Sciatic nerve (tissue), 2 donors: ENCODE measurements at regions not wholly inside any gene's neighbourhood (a gene's known extent, or its start where the extent isn't known, plus 50 kb on each side); places are given as distances from the start of the nearest gene placed in this dataset.
"Not testable (repeated sequence)": the region's sequence is repeated elsewhere in the genome, so short reads cannot be mapped to it uniquely, and the experiment has no call there.

ENCODE experiments used
- ATAC-seq: fragments of 200-7000 bp; cut with Tn5 transposase; one replicate; pipeline ENCODE4 v1.9.1; 2020; ENCODE audit warnings: mild to moderate bottlenecking, moderate library complexity
- DNase-seq: peaks from one replicate; pipeline ENCODE4 v3.0.0-alpha.2; 2020; ENCODE audit warnings: low spot score
- intact Hi-C: fragments of 100-400 bp; cut with DNase I; formaldehyde crosslinking; loops from one replicate; pipeline ENCODE4 v1.14.2; 2022
- donor health status: DM: no; HTN: no; CAD: no.
- donor health status: DM: no; HTN: no; CAD: no.

DNA sequence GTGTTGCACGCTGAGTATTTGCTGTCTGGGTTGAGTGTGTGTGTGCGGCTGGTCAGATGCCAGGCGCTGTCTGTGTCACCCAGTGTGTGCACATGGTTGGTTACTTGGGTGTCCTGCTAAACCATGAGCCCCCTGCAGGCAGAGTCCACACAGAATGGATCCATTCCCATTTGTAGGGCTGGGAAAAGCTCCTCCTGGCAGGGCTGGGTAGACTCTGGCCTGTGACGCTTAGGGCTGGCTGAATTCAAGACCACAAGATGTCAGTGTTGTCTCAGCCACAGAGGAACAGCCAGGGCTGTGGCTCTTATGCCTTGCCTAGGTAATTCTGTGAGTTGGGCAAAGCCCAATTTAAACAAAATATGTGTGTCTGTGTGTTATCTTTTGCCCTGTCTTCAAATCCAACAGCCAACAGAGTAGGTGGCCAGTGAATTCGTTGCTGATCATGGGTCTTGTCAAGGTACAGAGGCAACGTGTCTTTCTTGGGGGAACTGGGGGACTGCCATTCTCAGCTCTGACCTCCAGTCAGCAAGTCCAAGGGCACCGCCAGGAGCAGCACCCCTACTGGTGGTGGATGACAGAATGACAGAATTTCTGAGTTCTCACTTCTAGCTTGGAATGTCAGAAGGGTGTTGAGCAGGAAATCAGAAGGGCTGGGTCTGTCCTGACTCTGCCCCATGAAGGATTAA is 285.1 kb downstream of the CCSER2 start:
- peak; percentile 48 for ATAC-seq

DNA sequence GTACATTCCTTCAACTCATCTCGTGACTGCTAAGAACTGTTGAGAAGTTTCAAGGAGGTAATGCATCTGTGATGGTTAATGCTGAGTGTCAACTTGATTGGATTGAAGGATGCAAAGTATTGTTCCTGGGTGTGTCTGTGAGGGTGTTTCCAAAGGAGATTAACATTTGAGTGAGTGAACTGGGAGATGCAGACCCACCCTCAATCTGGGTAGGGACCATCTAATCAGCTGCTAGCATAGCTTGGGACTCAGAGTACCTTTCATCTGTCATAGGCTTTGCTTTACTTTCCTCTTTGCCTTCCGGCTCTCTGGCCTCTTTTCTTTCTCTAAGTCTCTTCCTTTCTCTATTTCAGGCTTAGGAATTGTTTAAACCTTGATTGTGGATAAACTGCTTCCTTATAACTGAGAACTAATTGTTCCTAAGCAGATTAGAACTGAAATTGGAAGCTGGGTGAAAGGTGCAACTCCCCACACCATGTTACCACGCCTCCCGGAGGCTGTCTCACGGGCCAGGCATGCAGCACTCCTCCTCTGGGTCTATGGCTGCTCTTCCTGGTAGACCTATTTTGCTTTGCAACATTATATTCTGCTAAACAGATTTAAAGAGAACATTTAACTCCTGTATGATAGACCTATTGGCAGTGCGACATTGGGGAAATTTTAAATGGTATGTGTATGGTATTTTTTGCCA is 298.2 kb downstream of the CCSER2 start:
- no peak for ATAC-seq
- DNase-seq, result no peak
- intact Hi-C loops, result no loop called here

More for the DNA sequence above, 285.1 kb downstream of the CCSER2 start:
- no peak for DNase-seq
- intact Hi-C loops, result no loop called here

DNA sequence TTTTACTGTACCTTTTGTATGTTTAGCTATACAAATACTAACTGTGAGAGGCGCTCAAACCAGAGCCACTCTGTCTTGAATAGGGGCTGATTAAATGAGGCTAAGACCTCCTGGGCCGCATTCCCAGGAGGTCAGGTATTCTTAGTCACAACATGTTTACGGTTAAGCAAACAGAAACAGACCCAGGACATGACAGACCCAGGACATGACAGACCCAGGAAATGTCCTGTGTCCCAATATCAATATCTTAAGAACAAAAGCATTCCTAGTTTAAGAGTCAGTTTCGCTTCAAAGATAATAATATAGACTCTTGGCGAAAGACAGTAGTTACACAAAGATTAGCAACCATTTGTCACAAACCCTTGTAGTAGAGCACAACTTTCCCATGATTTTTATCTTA is 304.5 kb downstream of the CCSER2 start:
- ATAC-seq, result no peak
- no peak for DNase-seq
- intact Hi-C loops, result no loop called here

- ATAC-seq, result no peak
- DNase-seq, result no peak
- intact Hi-C loops, result no loop called here
These were observed 306.2 kb downstream of the CCSER2 start for GRCh38 chr10:84634636-84635035.

DNA sequence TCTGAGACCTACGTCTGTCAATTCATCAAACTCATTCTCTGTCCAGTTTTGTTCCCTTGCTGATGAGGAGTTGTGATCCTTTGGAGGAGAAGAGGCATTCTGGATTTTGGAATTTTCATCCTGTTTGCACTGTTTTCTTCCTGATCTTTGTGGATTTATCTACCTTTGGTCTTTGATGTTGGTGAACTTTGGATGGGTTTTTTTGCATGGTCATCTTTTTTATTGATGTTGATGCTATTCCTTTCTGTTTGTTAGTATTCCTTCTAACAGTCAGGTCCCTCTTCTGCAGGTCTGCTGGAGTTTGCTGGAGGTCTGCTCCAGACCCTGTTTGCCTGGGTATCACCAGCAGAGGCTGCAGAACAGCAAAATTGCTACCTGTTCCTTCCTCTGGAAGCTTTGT is 322.2 kb downstream of the CCSER2 start:
- DNase-seq, ATAC-seq, intact Hi-C loops: not testable (repeated sequence)

GRCh38 chr10:84654671-84655070 is 326.3 kb downstream of the CCSER2 start:
- ATAC-seq (no peak), DNase-seq (no peak)
- intact Hi-C loops, result no loop called here

- ATAC-seq, result no peak
- no peak for DNase-seq
- intact Hi-C loops, result no loop called here
These were observed 330.6 kb downstream of the CCSER2 start for GRCh38 chr10:84659027-84659426.

- intact Hi-C loops, result no loop called here
- DNase-seq (no peak), ATAC-seq (no peak)
These were observed 331.4 kb downstream of the CCSER2 start for GRCh38 chr10:84659497-84660439.

- intact Hi-C loops, result no loop called here
- no peak for ATAC-seq
- DNase-seq, result no peak
These were observed 332.2 kb downstream of the CCSER2 start for GRCh38 chr10:84660450-84661159.

GRCh38 chr10:84665211-84665610 is 336.8 kb downstream of the CCSER2 start:
- no peak for ATAC-seq
- intact Hi-C loops, result no loop called here
- no peak for DNase-seq

- DNase-seq (no peak), ATAC-seq (no peak)
- intact Hi-C loops, result no loop called here
These were observed 337.6 kb downstream of the CCSER2 start for GRCh38 chr10:84665883-84666463.

GRCh38 chr10:84668186-84668763 is 339.9 kb downstream of the CCSER2 start:
- no peak for ATAC-seq
- intact Hi-C loops, result no loop called here
- DNase-seq, result no peak

DNA sequence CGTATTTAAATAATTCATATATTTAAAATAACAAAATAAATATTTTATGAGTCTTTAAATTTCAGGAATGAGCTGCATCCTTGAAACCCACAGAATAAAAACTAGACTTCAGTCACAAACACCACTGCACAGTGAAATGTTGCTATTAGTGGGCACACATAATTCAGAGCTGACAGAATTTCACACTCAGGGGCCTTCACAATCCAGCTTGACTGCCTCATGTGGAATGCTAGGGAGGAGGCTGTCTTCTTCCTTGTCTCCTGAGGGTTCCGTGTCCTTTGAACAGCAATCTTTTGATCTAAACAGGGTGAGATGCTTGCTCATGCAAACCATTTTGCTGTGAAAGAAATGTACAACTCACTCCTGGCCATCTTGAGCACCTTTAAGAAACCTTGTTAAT is 346.7 kb downstream of the CCSER2 start:
- no peak for ATAC-seq
- intact Hi-C loops, result no loop called here

GRCh38 chr10:84676536-84676935 is 348.1 kb downstream of the CCSER2 start:
- no peak for ATAC-seq
- intact Hi-C loops, result no loop called here
- no peak for DNase-seq

More for the DNA sequence above, 346.7 kb downstream of the CCSER2 start:
- DNase-seq, result no peak

DNA sequence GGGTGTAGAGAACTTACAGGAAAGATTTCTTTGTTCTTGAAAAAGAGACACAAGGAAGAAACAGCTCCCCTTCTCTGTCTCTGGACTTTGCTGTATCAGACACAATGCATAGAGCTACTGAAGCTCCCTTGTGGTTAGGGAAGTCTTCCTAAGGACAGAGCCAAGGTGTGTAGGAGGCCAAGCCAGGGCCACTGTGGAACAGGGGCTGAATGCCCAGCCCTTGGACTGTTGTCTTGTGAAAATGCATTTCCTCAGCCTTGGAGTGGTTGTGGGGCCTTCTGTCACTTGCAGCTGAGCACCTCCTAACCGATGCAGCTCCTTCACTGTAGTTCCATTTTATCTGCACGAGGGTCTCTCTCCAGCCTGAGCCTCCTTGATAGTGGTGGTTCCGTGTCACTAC is 353.4 kb downstream of the CCSER2 start:
- no peak for DNase-seq
- intact Hi-C loops, result no loop called here
- ATAC-seq, result no peak

- ATAC-seq, result no peak
- intact Hi-C loops, result no loop called here
- DNase-seq, result no peak
These were observed 355.2 kb downstream of the CCSER2 start for GRCh38 chr10:84683550-84683949.

DNA sequence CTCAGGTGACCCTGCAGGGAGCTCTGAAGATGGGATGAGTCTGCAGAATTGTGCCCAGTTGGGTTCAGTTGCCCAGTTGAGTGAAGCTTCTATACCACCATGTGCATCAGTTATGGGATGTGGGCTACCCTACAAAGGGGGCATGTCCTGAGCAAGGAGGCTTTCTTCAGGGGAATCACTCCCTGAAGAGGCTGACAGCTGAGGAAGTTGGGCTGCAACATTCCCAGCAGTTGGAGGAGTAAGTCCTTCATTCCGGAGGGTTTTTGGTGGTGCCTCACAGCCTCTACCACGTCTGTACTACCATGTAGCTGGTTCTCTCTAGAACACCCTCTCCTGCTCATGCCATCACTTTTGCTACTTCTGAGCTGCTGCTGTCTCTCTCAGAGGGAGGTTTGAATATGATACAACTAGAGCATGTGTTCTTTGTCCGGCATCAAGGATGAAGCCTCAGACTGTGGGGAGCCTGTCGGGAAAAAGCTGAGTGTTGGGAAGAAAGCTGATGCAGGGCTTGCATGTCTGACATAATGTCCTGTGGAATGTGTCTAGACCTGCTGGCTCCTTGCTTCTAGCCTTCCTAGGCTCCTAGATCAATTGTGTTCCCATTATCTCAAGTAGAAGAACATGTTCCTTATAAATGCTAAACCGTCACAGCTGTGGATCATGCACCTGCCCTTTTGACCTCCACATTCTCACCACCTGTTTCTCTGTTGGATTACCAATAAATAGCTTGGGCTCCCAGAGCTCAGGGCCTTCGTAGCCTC is 355.8 kb downstream of the CCSER2 start:
- intact Hi-C loops, result no loop called here
- no peak for ATAC-seq
- DNase-seq, result no peak
